ENCODE measurements at regions not wholly inside any gene's neighbourhood (a gene's known extent, or its start where the extent isn't known, plus 50 kb on each side); places are given as distances from the start of the nearest gene placed in this dataset.

GRCh38 chr1:90341516-90341915 is 346.6 kb downstream of the ZNF326 start:
- no peak for TF ChIP-seq CTCF (IDR thresholded peaks at IDR 0.05; ENCODE audit: insufficient read depth, low read length)
- TF ChIP-seq REST (IDR thresholded peaks at IDR 0.05; ENCODE audit: insufficient replicate concordance, low read depth): no peak

Data from HL-60 (cell line).